ENCODE measurements at regions not wholly inside any gene's neighbourhood (a gene's known extent, or its start where the extent isn't known, plus 50 kb on each side); places are given as distances from the start of the nearest gene placed in this dataset.
"Not testable (repeated sequence)": the region's sequence is repeated elsewhere in the genome, so short reads cannot be mapped to it uniquely, and the experiment has no call there.

GRCh38 chr14:30330445-30330844, 228.5 kb upstream of the G2E3 start:
- DNase-seq: no peak

GRCh38 chr14:30331030-30331429, 227.9 kb upstream of the G2E3 start:
- no peak for DNase-seq

GRCh38 chr14:30332374-30332773, 226.6 kb upstream of the G2E3 start:
- DNase-seq: no peak

GRCh38 chr14:30333934-30334333, 225.0 kb upstream of the G2E3 start:
- no peak for DNase-seq

GRCh38 chr14:30337456-30337855, 221.5 kb upstream of the G2E3 start:
- no peak for DNase-seq

- no peak for DNase-seq
Measured at GRCh38 chr14:30339311-30339901, 219.6 kb upstream of the G2E3 start.

- DNase-seq: no peak
Measured at GRCh38 chr14:30340495-30340894, 218.5 kb upstream of the G2E3 start.

GRCh38 chr14:30345511-30345910, 213.4 kb upstream of the G2E3 start:
- no peak for DNase-seq

- no peak for DNase-seq
Measured at GRCh38 chr14:30348445-30348844, 210.5 kb upstream of the G2E3 start.

GRCh38 chr14:30349520-30349919, 209.4 kb upstream of the G2E3 start:
- DNase-seq: no peak

- no peak for DNase-seq
Measured at GRCh38 chr14:30354439-30354838, 204.5 kb upstream of the G2E3 start.

GRCh38 chr14:30355431-30355913, 203.5 kb upstream of the G2E3 start:
- DNase-seq: no peak

- no peak for DNase-seq
Measured at GRCh38 chr14:30356438-30357202, 202.3 kb upstream of the G2E3 start.

- DNase-seq: no peak
Measured at GRCh38 chr14:30357791-30358190, 201.2 kb upstream of the G2E3 start.

- DNase-seq: no peak
Measured at GRCh38 chr14:30362369-30363218, 196.4 kb upstream of the G2E3 start.

- not testable (repeated sequence) for DNase-seq
Measured at GRCh38 chr14:30363219-30363880, 195.6 kb upstream of the G2E3 start.

GRCh38 chr14:30369502-30370180, 189.3 kb upstream of the G2E3 start:
- no peak for DNase-seq

GRCh38 chr14:30373053-30373452, 185.9 kb upstream of the G2E3 start:
- no peak for DNase-seq

- DNase-seq: no peak
Measured at GRCh38 chr14:30373526-30373925, 185.4 kb upstream of the G2E3 start.

GRCh38 chr14:30375296-30375892, 183.6 kb upstream of the G2E3 start:
- DNase-seq: peak; percentile 51

GRCh38 chr14:30381861-30382480, 177.0 kb upstream of the G2E3 start:
- DNase-seq: no peak

GRCh38 chr14:30385925-30386324, 173.0 kb upstream of the G2E3 start:
- DNase-seq: no peak

Measured in CD4-positive, alpha-beta T cell treated with Interleukin-6 for 4 hours (primary cell).